Endothelial cell of umbilical vein (primary cell): ENCODE measurements at regions not wholly inside any gene's neighbourhood (a gene's known extent, or its start where the extent isn't known, plus 50 kb on each side); places are given as distances from the start of the nearest gene placed in this dataset.
"Not testable (repeated sequence)": the region's sequence is repeated elsewhere in the genome, so short reads cannot be mapped to it uniquely, and the experiment has no call there.

Source experiments
- CTCF ChIP-seq, 2 donors: IDR thresholded peaks; 1 replicate in 1 of 2; 2 replicates in 1 of 2; pipeline ENCODE4 v1.5.1; 2011; ENCODE audit warnings: low read length in 2 of 2, mild to moderate bottlenecking in 2 of 2, moderate library complexity in 2 of 2, control low read depth in 1 of 2, inconsistent platforms in 1 of 2, low read depth in 1 of 2; ENCODE audit not compliant: insufficient read depth in 1 of 2; ENCODE audit errors: extremely low read depth in 1 of 2
- EZH2 ChIP-seq: IDR thresholded peaks from 2 replicates; pipeline ENCODE4 v1.6.1; 2012; ENCODE audit warnings: borderline replicate concordance, low read depth, mild to moderate bottlenecking, moderate library complexity, low read length, inconsistent platforms; ENCODE audit not compliant: severe bottlenecking
- FOS ChIP-seq: IDR thresholded peaks from 2 replicates; pipeline ENCODE4 v1.6.1; 2011; ENCODE audit warnings: mild to moderate bottlenecking, low read length, moderate library complexity, borderline replicate concordance; ENCODE audit not compliant: insufficient read depth
- MAX ChIP-seq: IDR thresholded peaks from 2 replicates; pipeline ENCODE4 v1.6.1; 2011; ENCODE audit not compliant: insufficient read depth, insufficient read length
- MYC ChIP-seq: IDR thresholded peaks from one replicate; pipeline ENCODE4 v1.6.1; 2011; ENCODE audit warnings: mild to moderate bottlenecking, low read depth, low read length
- POLR2A ChIP-seq: IDR thresholded peaks from 2 replicates; pipeline ENCODE4 v1.6.1; 2012; ENCODE audit warnings: low read depth, mild to moderate bottlenecking, control low read depth, low read length
- POLR2AphosphoS5 ChIP-seq: IDR thresholded peaks from 2 replicates; pipeline ENCODE4 v1.6.1; 2012; ENCODE audit warnings: low read depth, mild to moderate bottlenecking, control low read depth, low read length, moderate library complexity; ENCODE audit not compliant: insufficient read depth

- not testable (repeated sequence) for TF ChIP-seq CTCF (IDR thresholded peaks at IDR 0.05; ENCODE audit: extremely low read depth in 1 of 2, insufficient read depth in 1 of 2, low read depth in 1 of 2, low read length in 2 of 2); POLR2AphosphoS5; POLR2A; MAX; EZH2; MYC; FOS
These were observed 67.5 kb upstream of the ARL8B start for GRCh38 chr3:5054579-5054978.
